Ishikawa (cell line): ENCODE measurements at regions not wholly inside any gene's neighbourhood (a gene's known extent, or its start where the extent isn't known, plus 50 kb on each side); places are given as distances from the start of the nearest gene placed in this dataset.

Experiments used
- CEBPB ChIP-seq: IDR thresholded peaks from 2 replicates; pipeline ENCODE4 v1.6.1; 2012
- CREB1 ChIP-seq: IDR thresholded peaks from 2 replicates; pipeline ENCODE4 v1.6.1; 2012; ENCODE audit warnings: low read depth
- EGR1 ChIP-seq: IDR thresholded peaks from 2 replicates; pipeline ENCODE4 v1.6.1; 2012
- EP300 ChIP-seq: IDR thresholded peaks from 2 replicates; pipeline ENCODE4 v1.6.1; 2012; ENCODE audit warnings: borderline replicate concordance
- FOXM1 ChIP-seq: IDR thresholded peaks from 2 replicates; pipeline ENCODE4 v1.6.1; 2012; ENCODE audit warnings: low read depth, borderline replicate concordance
- NFIC ChIP-seq: IDR thresholded peaks from 2 replicates; pipeline ENCODE4 v1.6.1; 2012
- RAD21 ChIP-seq: IDR thresholded peaks from 2 replicates; pipeline ENCODE4 v1.6.1; 2012; ENCODE audit warnings: low read depth
- TAF1 ChIP-seq: IDR thresholded peaks from 2 replicates; pipeline ENCODE4 v1.6.1; 2012; ENCODE audit warnings: low read depth, mild to moderate bottlenecking
- TCF12 ChIP-seq: IDR thresholded peaks from 2 replicates; pipeline ENCODE4 v1.6.1; 2012; ENCODE audit warnings: low read depth
- TEAD4 ChIP-seq: IDR thresholded peaks from 2 replicates; pipeline ENCODE4 v1.6.1; 2012
- YY1 ChIP-seq: IDR thresholded peaks from 2 replicates; pipeline ENCODE4 v1.6.1; 2012; ENCODE audit warnings: low read depth
- ZBTB7A ChIP-seq: IDR thresholded peaks from 2 replicates; pipeline ENCODE4 v1.6.1; 2012; ENCODE audit warnings: low read depth
- TF ChIP-seq, protein P1 (sequence below): IDR thresholded peaks from 2 replicates; pipeline ENCODE4 v1.6.1; 2012
- TF ChIP-seq, protein P2 (sequence below): IDR thresholded peaks from 2 replicates; pipeline ENCODE4 v1.6.1; 2012
- TF ChIP-seq, protein P3 (sequence below): IDR thresholded peaks from 2 replicates; pipeline ENCODE4 v1.6.1; 2012; ENCODE audit warnings: low read depth, mild to moderate bottlenecking

DNA sequence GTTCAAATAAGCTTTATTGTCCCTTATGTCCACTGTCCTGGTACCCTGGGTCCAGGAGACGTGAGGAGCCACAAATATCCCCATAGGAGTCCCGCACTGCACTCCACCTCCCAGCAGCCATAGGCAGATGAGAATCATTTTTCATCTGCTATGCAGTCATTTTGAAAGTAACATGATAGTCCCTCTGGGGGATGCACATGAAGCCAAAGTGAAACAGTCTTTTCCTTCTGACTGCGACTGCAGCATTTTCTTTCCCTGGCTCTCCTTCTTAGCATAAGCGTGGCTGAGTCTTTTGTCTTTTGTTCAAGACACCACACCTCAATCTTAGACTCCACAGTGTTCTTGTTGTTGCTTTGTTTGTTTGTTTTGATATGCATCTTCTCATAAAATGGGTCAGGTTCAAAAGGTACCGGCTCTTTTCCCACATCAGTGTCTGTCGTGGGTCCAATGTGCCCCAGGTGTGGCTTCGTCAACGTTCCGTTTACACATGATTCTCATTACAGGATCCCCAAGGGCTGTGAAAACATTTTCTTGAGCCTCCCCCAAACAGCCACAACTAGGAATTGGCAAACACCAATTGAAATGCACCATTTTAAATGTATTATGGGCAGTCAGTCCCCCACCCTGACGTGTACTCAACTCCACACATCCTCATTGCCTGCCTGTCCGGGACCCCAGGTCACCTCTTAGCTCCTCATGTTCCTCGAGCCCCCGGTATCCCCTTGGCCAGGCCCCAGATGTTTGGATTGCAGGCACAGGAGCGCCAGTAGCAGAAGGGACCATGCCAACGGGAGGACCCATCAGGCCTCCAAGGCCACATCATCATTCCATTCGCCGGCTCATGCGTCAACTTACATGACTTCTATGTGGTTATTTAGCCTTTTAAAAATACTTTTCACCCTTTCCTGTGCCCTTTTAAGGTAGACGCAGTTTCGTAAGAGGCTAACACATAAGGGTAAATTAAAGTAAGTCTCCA is 237.8 kb upstream of the DAPK1 start:
- TF ChIP-seq ZBTB7A (no peak), EP300 (no peak), NFIC (no peak), TEAD4 (no peak), CREB1 (no peak), TAF1 (no peak), TCF12 (no peak), RAD21 (no peak), CEBPB (no peak), EGR1 (no peak)
- TF ChIP-seq, protein P1, sequence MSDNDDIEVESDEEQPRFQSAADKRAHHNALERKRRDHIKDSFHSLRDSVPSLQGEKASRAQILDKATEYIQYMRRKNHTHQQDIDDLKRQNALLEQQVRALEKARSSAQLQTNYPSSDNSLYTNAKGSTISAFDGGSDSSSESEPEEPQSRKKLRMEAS, result no peak

DNA sequence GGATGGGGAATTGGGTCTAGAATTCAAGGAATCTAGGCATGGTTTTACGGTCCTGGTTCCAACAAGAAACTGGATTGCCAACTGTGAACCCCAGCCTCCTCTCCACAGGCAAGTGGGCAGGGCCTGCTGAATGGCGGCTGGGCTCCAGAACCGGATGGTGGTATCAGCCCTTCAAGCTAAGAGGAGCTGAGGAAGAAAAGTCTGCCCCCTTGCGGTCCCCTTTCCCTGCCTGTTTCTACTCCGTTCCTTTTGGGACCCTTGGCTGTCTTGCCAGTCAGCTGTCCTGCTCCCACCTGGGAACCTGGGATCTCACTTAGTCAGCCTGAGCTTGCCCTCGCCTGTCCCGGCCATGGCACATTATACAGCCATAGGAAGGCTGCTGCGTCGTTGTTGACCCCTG is 234.4 kb upstream of the DAPK1 start:
- TF ChIP-seq TAF1 (no peak), ZBTB7A (no peak), CEBPB (no peak), TEAD4 (no peak), TCF12 (no peak), YY1 (no peak), FOXM1 (no peak), NFIC (no peak)
- TF ChIP-seq, protein P2, sequence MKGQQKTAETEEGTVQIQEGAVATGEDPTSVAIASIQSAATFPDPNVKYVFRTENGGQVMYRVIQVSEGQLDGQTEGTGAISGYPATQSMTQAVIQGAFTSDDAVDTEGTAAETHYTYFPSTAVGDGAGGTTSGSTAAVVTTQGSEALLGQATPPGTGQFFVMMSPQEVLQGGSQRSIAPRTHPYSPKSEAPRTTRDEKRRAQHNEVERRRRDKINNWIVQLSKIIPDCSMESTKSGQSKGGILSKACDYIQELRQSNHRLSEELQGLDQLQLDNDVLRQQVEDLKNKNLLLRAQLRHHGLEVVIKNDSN, result no peak
- TF ChIP-seq, protein P1, result no peak
- TF ChIP-seq, protein P3, sequence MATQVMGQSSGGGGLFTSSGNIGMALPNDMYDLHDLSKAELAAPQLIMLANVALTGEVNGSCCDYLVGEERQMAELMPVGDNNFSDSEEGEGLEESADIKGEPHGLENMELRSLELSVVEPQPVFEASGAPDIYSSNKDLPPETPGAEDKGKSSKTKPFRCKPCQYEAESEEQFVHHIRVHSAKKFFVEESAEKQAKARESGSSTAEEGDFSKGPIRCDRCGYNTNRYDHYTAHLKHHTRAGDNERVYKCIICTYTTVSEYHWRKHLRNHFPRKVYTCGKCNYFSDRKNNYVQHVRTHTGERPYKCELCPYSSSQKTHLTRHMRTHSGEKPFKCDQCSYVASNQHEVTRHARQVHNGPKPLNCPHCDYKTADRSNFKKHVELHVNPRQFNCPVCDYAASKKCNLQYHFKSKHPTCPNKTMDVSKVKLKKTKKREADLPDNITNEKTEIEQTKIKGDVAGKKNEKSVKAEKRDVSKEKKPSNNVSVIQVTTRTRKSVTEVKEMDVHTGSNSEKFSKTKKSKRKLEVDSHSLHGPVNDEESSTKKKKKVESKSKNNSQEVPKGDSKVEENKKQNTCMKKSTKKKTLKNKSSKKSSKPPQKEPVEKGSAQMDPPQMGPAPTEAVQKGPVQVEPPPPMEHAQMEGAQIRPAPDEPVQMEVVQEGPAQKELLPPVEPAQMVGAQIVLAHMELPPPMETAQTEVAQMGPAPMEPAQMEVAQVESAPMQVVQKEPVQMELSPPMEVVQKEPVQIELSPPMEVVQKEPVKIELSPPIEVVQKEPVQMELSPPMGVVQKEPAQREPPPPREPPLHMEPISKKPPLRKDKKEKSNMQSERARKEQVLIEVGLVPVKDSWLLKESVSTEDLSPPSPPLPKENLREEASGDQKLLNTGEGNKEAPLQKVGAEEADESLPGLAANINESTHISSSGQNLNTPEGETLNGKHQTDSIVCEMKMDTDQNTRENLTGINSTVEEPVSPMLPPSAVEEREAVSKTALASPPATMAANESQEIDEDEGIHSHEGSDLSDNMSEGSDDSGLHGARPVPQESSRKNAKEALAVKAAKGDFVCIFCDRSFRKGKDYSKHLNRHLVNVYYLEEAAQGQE, result no peak

DNA sequence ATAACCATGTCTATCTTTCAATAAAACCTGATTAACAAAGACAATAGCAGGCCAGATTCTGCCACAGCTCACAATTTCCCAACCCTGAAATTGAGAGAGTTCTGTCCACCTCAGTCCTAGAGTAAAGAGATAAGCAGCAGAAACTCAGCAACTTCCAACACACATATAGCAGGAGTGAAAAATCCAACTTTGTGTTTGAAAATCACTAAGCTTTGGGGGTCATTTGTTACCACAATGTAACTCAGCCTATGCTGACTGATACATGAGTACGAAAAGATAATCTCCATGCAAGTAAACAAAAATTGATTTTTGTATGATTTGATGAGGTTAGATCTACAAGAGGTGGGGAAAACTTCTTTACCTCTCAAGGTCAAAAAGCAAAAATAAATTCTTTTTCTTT is 231.0 kb upstream of the DAPK1 start:
- no peak for TF ChIP-seq RAD21
- TF ChIP-seq ZBTB7A, result no peak
- TF ChIP-seq YY1, result no peak
- TF ChIP-seq FOXM1, result no peak
- no peak for TF ChIP-seq EGR1
- no peak for TF ChIP-seq TEAD4
- TF ChIP-seq TCF12, result no peak
- TF ChIP-seq, protein P3, result no peak
- no peak for TF ChIP-seq CEBPB
- TF ChIP-seq TAF1, result no peak
- TF ChIP-seq EP300, result no peak
- TF ChIP-seq, protein P2, result no peak
- no peak for TF ChIP-seq CREB1
- TF ChIP-seq, protein P1, result no peak
- no peak for TF ChIP-seq NFIC

DNA sequence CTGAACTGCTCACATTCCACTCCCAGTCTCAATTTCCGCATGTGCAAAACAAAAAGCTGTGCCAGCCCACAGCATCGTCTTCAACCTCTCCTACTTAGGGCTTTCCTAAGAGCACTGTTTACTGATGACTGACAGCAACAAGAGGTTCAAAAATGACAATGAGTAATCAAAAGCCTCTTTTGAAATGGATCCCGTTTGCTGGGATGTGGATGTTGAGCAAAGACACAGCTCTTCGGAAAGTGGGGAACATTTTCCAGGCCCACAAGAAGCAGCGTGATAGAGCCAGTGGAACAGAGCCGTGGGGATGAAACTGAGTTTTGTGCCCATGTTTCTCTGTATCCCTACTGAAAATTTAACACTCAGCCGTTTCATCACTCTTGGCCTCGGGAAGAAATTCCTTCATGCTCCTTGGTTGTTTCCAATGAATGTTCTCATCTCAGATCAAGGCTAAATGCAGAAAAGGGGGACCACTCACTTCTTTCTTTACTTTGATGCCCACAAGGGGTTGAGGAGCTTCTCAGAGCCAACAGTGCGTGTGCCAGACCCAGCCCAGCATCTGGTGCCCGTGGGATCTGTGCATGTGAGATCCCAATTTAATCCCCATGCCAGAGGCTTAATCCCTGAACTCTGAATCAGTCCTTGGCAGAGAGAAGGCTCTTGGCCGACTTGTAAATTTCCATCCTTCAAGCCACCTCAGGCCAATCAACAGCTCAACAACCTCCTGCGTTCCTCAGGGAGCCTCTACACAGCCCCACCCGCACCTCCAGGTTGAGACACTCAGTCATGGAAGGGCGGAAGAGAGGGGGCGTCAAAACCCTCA is 230.2 kb upstream of the DAPK1 start:
- TF ChIP-seq YY1 (no peak), EP300 (no peak), NFIC (no peak), RAD21 (no peak), ZBTB7A (no peak), EGR1 (no peak), TEAD4 (no peak)
- TF ChIP-seq, protein P1, result no peak
